GM23248 (cell line): ENCODE measurements at regions not wholly inside any gene's neighbourhood (a gene's known extent, or its start where the extent isn't known, plus 50 kb on each side); places are given as distances from the start of the nearest gene placed in this dataset.

ENCODE experiments used
- EZH2 ChIP-seq: fragments of 200-600 bp; sonication (generic); IDR thresholded peaks from 2 replicates; pipeline ENCODE4 v1.6.1; 2018; ENCODE audit warnings: antibody characterized with exemption, mild to moderate bottlenecking; ENCODE audit not compliant: insufficient read depth, poor library complexity, severe bottlenecking
- EZH2phosphoT487 ChIP-seq: fragments of 200-600 bp; sonication (generic); IDR thresholded peaks from 2 replicates; pipeline ENCODE4 v1.6.1; 2018; ENCODE audit warnings: antibody characterized with exemption, moderate library complexity, mild to moderate bottlenecking, low read depth; ENCODE audit not compliant: insufficient read depth

DNA sequence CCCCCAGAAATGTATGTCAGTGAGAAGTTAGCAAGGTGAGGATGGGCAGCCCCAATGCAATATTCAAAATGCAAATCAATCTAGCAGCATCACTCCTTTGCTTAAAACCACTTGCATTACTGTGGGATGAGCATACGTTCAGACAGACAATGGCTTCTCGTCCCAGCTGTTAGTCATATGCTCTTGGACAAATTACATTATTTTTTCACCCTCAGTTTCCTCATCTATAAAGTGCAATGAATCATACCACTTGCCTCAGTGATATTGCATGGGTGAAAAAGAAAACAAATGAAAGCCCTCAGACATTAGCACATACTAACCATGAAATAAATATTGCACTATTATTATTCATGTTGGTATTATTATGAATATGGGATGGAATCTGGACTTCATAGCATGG, 132.3 kb downstream of the C12orf75 start:
- TF ChIP-seq EZH2phosphoT487 (no peak), EZH2 (no peak)
